CD14-positive monocyte (primary cell): ENCODE measurements at regions not wholly inside any gene's neighbourhood (a gene's known extent, or its start where the extent isn't known, plus 50 kb on each side); places are given as distances from the start of the nearest gene placed in this dataset.

Experiments
- DNase-seq, 3 donors: peaks; one replicate each; pipeline ENCODE4 v3.0.0-alpha.2; 2011 to 2022
- H2AFZ ChIP-seq: 2 replicates; pipeline ENCODE4 v1.6.0; 2012; ENCODE audit warnings: mild to moderate bottlenecking, low read depth, low read length, inconsistent platforms; ENCODE audit not compliant: insufficient read depth, poor library complexity, severe bottlenecking
- H3K27ac ChIP-seq, 2 donors: 1 replicate in 1 of 2; 2 replicates in 1 of 2; pipeline ENCODE4 v1.5.1; 2012 to 2013; ENCODE audit warnings: low read length in 2 of 2, control low read depth in 1 of 2, inconsistent platforms in 1 of 2, low read depth in 1 of 2, mild to moderate bottlenecking in 1 of 2
- H3K27me3 ChIP-seq, 2 donors: one replicate each; pipeline versions ENCODE4 v1.6.0 to v1.6.1; 2011 to 2013; ENCODE audit warnings: low read length in 2 of 2; ENCODE audit not compliant: control insufficient read depth in 2 of 2, insufficient read depth in 2 of 2
- H3K36me3 ChIP-seq, 2 donors: replicated peaks in 1 of 2; 1 replicate in 1 of 2; 2 replicates in 1 of 2; pipeline versions ENCODE4 v1.5.1 to v1.6.1; 2012 to 2013; ENCODE audit warnings: low read length in 2 of 2, control low read depth in 1 of 2, inconsistent platforms in 1 of 2, mild to moderate bottlenecking in 1 of 2; ENCODE audit not compliant: insufficient read depth in 2 of 2, control insufficient read depth in 1 of 2
- H3K4me1 ChIP-seq, 2 donors: 1 replicate in 1 of 2; 2 replicates in 1 of 2; pipeline versions ENCODE4 v1.5.1 to v1.6.1; 2012 to 2013; ENCODE audit warnings: low read length in 2 of 2, control low read depth in 1 of 2, inconsistent platforms in 1 of 2, mild to moderate bottlenecking in 1 of 2, moderate library complexity in 1 of 2; ENCODE audit not compliant: insufficient read depth in 2 of 2, control insufficient read depth in 1 of 2
- H3K4me2 ChIP-seq: replicated peaks from 2 replicates; pipeline ENCODE3; 2012; ENCODE audit warnings: low read length, moderate library complexity, mild to moderate bottlenecking; ENCODE audit not compliant: poor library complexity, severe bottlenecking; ENCODE audit errors: extremely low read depth
- H3K4me3 ChIP-seq, 3 experiments: fragments of 200-600 bp in 1 of 3; sonication (generic) in 1 of 3; replicated peaks in 1 of 3; 1 replicate in 2 of 3; 2 replicates in 1 of 3; pipeline ENCODE4 v1.5.1; 2011 to 2013; ENCODE audit warnings: low read length in 3 of 3, mild to moderate bottlenecking in 3 of 3, control low read depth in 2 of 3, low read depth in 2 of 3, inconsistent platforms in 1 of 3, moderate library complexity in 1 of 3
- H3K79me2 ChIP-seq: 2 replicates; pipeline ENCODE4 v1.6.0; 2012; ENCODE audit warnings: mild to moderate bottlenecking, control low read depth, inconsistent platforms, low read length, moderate library complexity; ENCODE audit not compliant: insufficient read depth
- H3K9ac ChIP-seq: 2 replicates; pipeline ENCODE4 v1.6.0; 2017; ENCODE audit warnings: low read length, mild to moderate bottlenecking; ENCODE audit not compliant: insufficient read depth, poor library complexity, severe bottlenecking
- H3K9me3 ChIP-seq, 2 donors: replicated peaks in 1 of 2; 1 replicate in 1 of 2; 2 replicates in 1 of 2; pipeline versions ENCODE4 v1.5.1 to v1.6.1; 2012 to 2013; ENCODE audit warnings: low read length in 2 of 2, control low read depth in 1 of 2; ENCODE audit not compliant: control insufficient read depth in 1 of 2, insufficient read depth in 1 of 2
- H4K20me1 ChIP-seq: 2 replicates; pipeline ENCODE4 v1.6.0; 2012; ENCODE audit warnings: mild to moderate bottlenecking, low read length, control low read depth, moderate library complexity; ENCODE audit not compliant: insufficient read depth
- H3K27ac Mint-ChIP-seq, 7 donors: one replicate each; pipeline ENCODE4 v1.8.0; 2020; ENCODE audit warnings: mild to moderate bottlenecking in 7 of 7, mixed read lengths in 7 of 7, moderate library complexity in 6 of 7, inconsistent platforms in 2 of 7
- H3K27me3 Mint-ChIP-seq, 3 donors: one replicate each; pipeline ENCODE4 v1.8.0; 2021 to 2022; ENCODE audit warnings: low read depth in 3 of 3, mild to moderate bottlenecking in 3 of 3, mixed read lengths in 3 of 3, moderate library complexity in 3 of 3, inconsistent platforms in 1 of 3
- H3K36me3 Mint-ChIP-seq, 2 donors: one replicate each; pipeline ENCODE4 v1.8.0; 2020; ENCODE audit warnings: mixed read lengths in 2 of 2, inconsistent platforms in 1 of 2, mild to moderate bottlenecking in 1 of 2
- H3K4me1 Mint-ChIP-seq: one replicate; pipeline ENCODE4 v1.8.0; 2020; ENCODE audit warnings: mild to moderate bottlenecking, mixed read lengths
- H3K4me3 Mint-ChIP-seq, 2 donors: one replicate each; pipeline ENCODE4 v1.8.0; 2020; ENCODE audit warnings: mild to moderate bottlenecking in 2 of 2, mixed read lengths in 2 of 2, moderate library complexity in 1 of 2
- H3K9me3 Mint-ChIP-seq, 7 donors: one replicate each; pipeline ENCODE4 v1.8.0; 2020 to 2022; ENCODE audit warnings: mixed read lengths in 7 of 7, mild to moderate bottlenecking in 6 of 7, moderate library complexity in 6 of 7, inconsistent platforms in 2 of 7
- CTCF ChIP-seq: fragments of 200-600 bp; IDR thresholded peaks from one replicate; pipeline ENCODE4 v1.8.0; 2022; ENCODE audit warnings: antibody characterized with exemption, mild to moderate bottlenecking
- WGBS: methylation state at CpG from one replicate; pipeline ENCODE4 v1.1.5; 2013; ENCODE audit warnings: missing lambda C conversion rate; ENCODE audit not compliant: insufficient coverage; 5-methylcytosine and 5-hydroxymethylcytosine counted together
- intact Hi-C, 2 donors: fragments of 100-400 bp; cut with micrococcal nuclease; formaldehyde crosslinking; loops; one replicate each; pipeline versions ENCODE4 v1.15.0 to v1.15.1; 2023

- Histone ChIP-seq H3K4me2 (no peak overlapping the region), H3K9me3 (peaks cover 21 to 30% of the 10 kb centered on the region in 2 donors), H3K27me3 (no peaks in the 10 kb centered on the region), H4K20me1 (no peaks in the 10 kb centered on the region), H3K4me1 (no peaks in the 10 kb centered on the region), H3K9ac (no peak overlapping the region), H3K4me3 (no peak overlapping the region), H3K79me2 (no peaks in the 10 kb centered on the region), H3K27ac (no peak overlapping the region), H3K36me3 (no peaks in the 10 kb centered on the region), H2AFZ (no peak overlapping the region)
- TF ChIP-seq CTCF = no peak
- Mint-ChIP-seq H3K27ac (no peak overlapping the region), H3K4me1 (no peaks in the 10 kb centered on the region), H3K36me3 (no peaks in the 10 kb centered on the region), H3K27me3 (no peaks in the 10 kb centered on the region), H3K9me3 (peaks cover 10 to 20% (median 14%) of the 10 kb centered on the region in 7 donors), H3K4me3 (no peak overlapping the region)
- 93% methylated on average over 4 of the region's 6 CpGs for WGBS
- intact Hi-C loops = no loop called here
- DNase-seq = no peak
Observed at GRCh38 chr15:87193481-87193880, 1063.1 kb downstream of the NTRK3 start.

- Mint-ChIP-seq H3K4me3 (no peak overlapping the region), H3K36me3 (no peaks in the 10 kb centered on the region), H3K4me1 (no peaks in the 10 kb centered on the region), H3K27me3 (peaks cover 0 to 2% (median 0%) of the 10 kb centered on the region in 3 donors), H3K27ac (no peak overlapping the region), H3K9me3 (peaks cover 2 to 11% (median 5%) of the 10 kb centered on the region in 7 donors)
- H2AFZ ChIP-seq = no peak overlapping the region
- no peak overlapping the region for H3K9ac ChIP-seq
- no peaks in the 10 kb centered on the region for H3K36me3 ChIP-seq
- H3K9me3 ChIP-seq = peaks cover under 1 to 4% of the 10 kb centered on the region in 2 donors
- no peak overlapping the region for H3K4me3 ChIP-seq
- WGBS = no CpG with 5 or more reads among the region's 1 CpG
- no peaks in the 10 kb centered on the region for H3K27me3 ChIP-seq
- TF ChIP-seq CTCF = no peak
- no peaks in the 10 kb centered on the region for H3K4me1 ChIP-seq
- H3K27ac ChIP-seq = no peak overlapping the region
- H3K4me2 ChIP-seq = no peak overlapping the region
- no peaks in the 10 kb centered on the region for H3K79me2 ChIP-seq
- H4K20me1 ChIP-seq = no peaks in the 10 kb centered on the region
- intact Hi-C loops = no loop called here
- DNase-seq = no peak
Observed at GRCh38 chr15:87167706-87168105, 1088.0 kb downstream of the AGBL1 start.
